ENCODE measurements at regions not wholly inside any gene's neighbourhood (a gene's known extent, or its start where the extent isn't known, plus 50 kb on each side); places are given as distances from the start of the nearest gene placed in this dataset.

DNA sequence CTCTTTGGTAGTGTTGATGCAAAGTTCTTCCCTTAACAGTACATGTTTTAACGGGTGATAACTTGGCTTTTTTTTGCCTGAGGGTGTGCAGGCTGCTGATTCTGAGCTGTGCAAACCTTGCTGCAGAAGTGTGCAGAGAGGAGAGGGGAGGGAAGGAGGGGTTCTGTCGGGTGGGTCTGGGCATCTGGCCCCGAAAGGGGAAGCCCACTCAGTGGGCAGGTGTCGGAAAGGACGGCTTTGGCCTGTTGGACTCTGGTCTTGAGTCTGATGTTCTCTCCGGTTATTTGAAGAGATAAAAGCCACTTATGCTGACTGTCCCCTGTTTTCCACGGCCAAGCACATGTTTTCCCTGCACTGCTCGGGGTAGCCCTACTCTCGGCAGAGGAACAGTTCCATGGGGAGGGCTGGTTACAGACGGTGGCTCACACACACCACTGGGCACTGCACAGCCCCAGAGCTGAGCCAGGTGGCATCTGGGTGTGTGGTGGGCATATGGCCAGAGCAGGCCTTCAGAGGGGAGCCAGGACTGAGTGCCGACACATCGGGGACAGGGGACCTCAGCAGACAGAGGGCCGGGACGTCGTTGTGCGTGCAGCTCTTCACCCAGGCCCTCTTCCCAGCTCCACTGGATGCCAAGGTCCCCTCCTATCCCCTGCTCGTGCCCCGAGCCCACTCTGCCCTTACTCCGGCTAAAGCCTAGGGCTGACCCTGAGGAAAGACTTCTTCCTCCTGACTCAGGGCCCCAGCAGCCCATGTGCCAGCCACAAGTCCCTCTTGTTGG, 93.2 kb downstream of the TEX29 start (continued):
- TF ChIP-seq FOSL2 (IDR thresholded peaks at IDR 0.05; ENCODE audit: borderline replicate concordance, low read depth) (no peak), FOXM1 (IDR thresholded peaks at IDR 0.05; ENCODE audit: low read depth) (no peak), GABPA (IDR thresholded peaks at IDR 0.05; ENCODE audit: low read depth) (no peak), SIN3A (IDR thresholded peaks at IDR 0.05; ENCODE audit: borderline replicate concordance, low read depth, low read length) (no peak), EZH2phosphoT487 (IDR thresholded peaks at IDR 0.05; ENCODE audit: borderline replicate concordance, low read depth) (no peak), RFX5 (IDR thresholded peaks at IDR 0.05; ENCODE audit: low read length) (no peak), NFIC (IDR thresholded peaks at IDR 0.05; ENCODE audit: borderline replicate concordance) (no peak), TCF12 (IDR thresholded peaks at IDR 0.05) (no peak), RCOR1 (IDR thresholded peaks at IDR 0.05; ENCODE audit: low read length) (no peak)
- TF ChIP-seq, protein P1, sequence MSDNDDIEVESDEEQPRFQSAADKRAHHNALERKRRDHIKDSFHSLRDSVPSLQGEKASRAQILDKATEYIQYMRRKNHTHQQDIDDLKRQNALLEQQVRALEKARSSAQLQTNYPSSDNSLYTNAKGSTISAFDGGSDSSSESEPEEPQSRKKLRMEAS (IDR thresholded peaks at IDR 0.05; ENCODE audit: low read depth): no peak

- Histone ChIP-seq H3K27ac (ENCODE audit: low read depth in 2 of 2, low read length in 1 of 2) (no peak overlapping the region), H4K20me1 (ENCODE audit: insufficient read depth) (no peaks in the 10 kb centered on the region), H3K4me3 (ENCODE audit: low read depth in 2 of 2, low read length in 1 of 2) (no peak overlapping the region), H3K4me2 (no peak overlapping the region), H3K36me3 (replicated peaks in 1 of 2; ENCODE audit: control insufficient read depth in 1 of 2, insufficient read depth in 2 of 2, low read length in 1 of 2) (no peaks in the 10 kb centered on the region), H3K9ac (no peak overlapping the region), H3K9me3 (no peaks in the 10 kb centered on the region), H3F3A (replicated peaks; ENCODE audit: insufficient read depth) (no peaks in the 10 kb centered on the region), H3K4me1 (ENCODE audit: control insufficient read depth in 1 of 2, insufficient read depth in 2 of 2, low read depth in 1 of 2, low read length in 1 of 2) (no peaks in the 10 kb centered on the region), H2AFZ (ENCODE audit: low read depth) (no peak overlapping the region), H3K27me3 (ENCODE audit: insufficient read depth) (peaks cover 75% of the 10 kb centered on the region), H3K79me2 (ENCODE audit: insufficient read depth) (no peaks in the 10 kb centered on the region), H3K9me2 (no peaks in the 10 kb centered on the region)
- 10% methylated on average over 2 of the region's 9 CpGs for WGBS (ENCODE audit: low lambda C conversion rate)
- no peak for TF ChIP-seq CHD2 (IDR thresholded peaks at IDR 0.05; ENCODE audit: low read length, partially characterized antibody)
- TF ChIP-seq, protein P2, sequence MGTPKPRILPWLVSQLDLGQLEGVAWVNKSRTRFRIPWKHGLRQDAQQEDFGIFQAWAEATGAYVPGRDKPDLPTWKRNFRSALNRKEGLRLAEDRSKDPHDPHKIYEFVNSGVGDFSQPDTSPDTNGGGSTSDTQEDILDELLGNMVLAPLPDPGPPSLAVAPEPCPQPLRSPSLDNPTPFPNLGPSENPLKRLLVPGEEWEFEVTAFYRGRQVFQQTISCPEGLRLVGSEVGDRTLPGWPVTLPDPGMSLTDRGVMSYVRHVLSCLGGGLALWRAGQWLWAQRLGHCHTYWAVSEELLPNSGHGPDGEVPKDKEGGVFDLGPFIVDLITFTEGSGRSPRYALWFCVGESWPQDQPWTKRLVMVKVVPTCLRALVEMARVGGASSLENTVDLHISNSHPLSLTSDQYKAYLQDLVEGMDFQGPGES (IDR thresholded peaks at IDR 0.05; ENCODE audit: low read depth, low read length): no peak
- TF ChIP-seq FOSL2 (IDR thresholded peaks at IDR 0.05; ENCODE audit: borderline replicate concordance, low read depth): no peak
- no peak for TF ChIP-seq YY1 (IDR thresholded peaks at IDR 0.05; ENCODE audit: low read depth)
- no peak for TF ChIP-seq TCF12 (IDR thresholded peaks at IDR 0.05)
- no peak for TF ChIP-seq JUND (IDR thresholded peaks at IDR 0.05)
- no peak for TF ChIP-seq NRF1 (IDR thresholded peaks at IDR 0.05; ENCODE audit: low read depth, low read length)
- no peak for TF ChIP-seq RCOR1 (IDR thresholded peaks at IDR 0.05; ENCODE audit: low read length)
- CTCF ChIA-PET: interaction anchor here (1.1 kb wide), 1 partner anchor 26 kb away, joined by 3 read pairs; no protein-coding TSS in a partner anchor
- no peak for DNase-seq
- POLR2A ChIA-PET: no interaction called here
Measured at GRCh38 chr13:111414341-111414740, 93.9 kb downstream of the TEX29 start.

GRCh38 chr13:111415246-111415645, 94.8 kb downstream of the TEX29 start:
- no peak for DNase-seq
- H3K9me2 ChIP-seq: no peaks in the 10 kb centered on the region
- H3K27ac ChIP-seq (ENCODE audit: low read depth in 2 of 2, low read length in 1 of 2): no peak overlapping the region
- POLR2A ChIA-PET: no interaction called here
- no peaks in the 10 kb centered on the region for H3F3A ChIP-seq (replicated peaks; ENCODE audit: insufficient read depth)
- H3K9ac ChIP-seq: no peak overlapping the region
- H3K36me3 ChIP-seq (replicated peaks in 1 of 2; ENCODE audit: control insufficient read depth in 1 of 2, insufficient read depth in 2 of 2, low read length in 1 of 2): no peaks in the 10 kb centered on the region
- H4K20me1 ChIP-seq (ENCODE audit: insufficient read depth): no peaks in the 10 kb centered on the region
- no peaks in the 10 kb centered on the region for H3K4me1 ChIP-seq (ENCODE audit: control insufficient read depth in 1 of 2, insufficient read depth in 2 of 2, low read depth in 1 of 2, low read length in 1 of 2)
- H3K27me3 ChIP-seq (ENCODE audit: insufficient read depth): peaks cover 67% of the 10 kb centered on the region
- H2AFZ ChIP-seq (ENCODE audit: low read depth): no peak overlapping the region
- H3K4me2 ChIP-seq: no peak overlapping the region
- CTCF ChIA-PET: no interaction called here
- no peak overlapping the region for H3K4me3 ChIP-seq (ENCODE audit: low read depth in 2 of 2, low read length in 1 of 2)
- no peaks in the 10 kb centered on the region for H3K79me2 ChIP-seq (ENCODE audit: insufficient read depth)
- WGBS (ENCODE audit: low lambda C conversion rate): 7% methylated on average over 8 of the region's 8 CpGs
- H3K9me3 ChIP-seq: no peaks in the 10 kb centered on the region
- TF ChIP-seq ELF1 (IDR thresholded peaks at IDR 0.05) (no peak), POLR2AphosphoS5 (IDR thresholded peaks at IDR 0.05; ENCODE audit: low read depth, low read length) (no peak), SMC3 (IDR thresholded peaks at IDR 0.05; ENCODE audit: low read depth, low read length) (no peak), EZH2phosphoT487 (IDR thresholded peaks at IDR 0.05; ENCODE audit: borderline replicate concordance, low read depth) (no peak), ZBTB33 (IDR thresholded peaks at IDR 0.05; ENCODE audit: borderline replicate concordance, low read depth) (no peak), NFIC (IDR thresholded peaks at IDR 0.05; ENCODE audit: borderline replicate concordance) (no peak), CHD2 (IDR thresholded peaks at IDR 0.05; ENCODE audit: low read length, partially characterized antibody) (no peak), RFX5 (IDR thresholded peaks at IDR 0.05; ENCODE audit: low read length) (no peak), NRF1 (IDR thresholded peaks at IDR 0.05; ENCODE audit: low read depth, low read length) (no peak), MXI1 (IDR thresholded peaks at IDR 0.05; ENCODE audit: low read depth, low read length) (no peak)
- TF ChIP-seq, protein P2 (IDR thresholded peaks at IDR 0.05; ENCODE audit: low read depth, low read length): no peak

Measured in SK-N-SH (cell line).